ENCODE measurements at regions not wholly inside any gene's neighbourhood (a gene's known extent, or its start where the extent isn't known, plus 50 kb on each side); places are given as distances from the start of the nearest gene placed in this dataset.

- TF ChIP-seq CTCF (IDR thresholded peaks at IDR 0.05) (no peak), FOXP1 (CRISPR knock-in tag; IDR thresholded peaks at IDR 0.05; ENCODE audit: borderline replicate concordance) (no peak), NFYB (CRISPR knock-in tag; conservative IDR thresholded peaks at IDR 0.05; ENCODE audit: low read depth) (no peak), CREB1 (CRISPR knock-in tag; IDR thresholded peaks at IDR 0.05) (no peak), TEAD4 (CRISPR knock-in tag; IDR thresholded peaks at IDR 0.05) (no peak), NR2C2 (CRISPR knock-in tag; IDR thresholded peaks at IDR 0.05) (no peak), GABPB1 (CRISPR knock-in tag; IDR thresholded peaks at IDR 0.05) (no peak)
Observed at GRCh38 chr5:86786955-86787354, 169.2 kb downstream of the COX7C start.
